HG03469 (cell line): ENCODE measurements at regions not wholly inside any gene's neighbourhood (a gene's known extent, or its start where the extent isn't known, plus 50 kb on each side); places are given as distances from the start of the nearest gene placed in this dataset.

ENCODE experiments used
- ATAC-seq: cut with Tn5 transposase; IDR thresholded peaks from one replicate; pipeline ENCODE4 v1.9.1; 2021; ENCODE audit warnings: mild to moderate bottlenecking, moderate library complexity, moderate number of reproducible peaks; ENCODE audit not compliant: unreplicated experiment

GRCh38 chr17:72053449-72053848 is 67.4 kb upstream of the SOX9 start:
- ATAC-seq: no peak

DNA sequence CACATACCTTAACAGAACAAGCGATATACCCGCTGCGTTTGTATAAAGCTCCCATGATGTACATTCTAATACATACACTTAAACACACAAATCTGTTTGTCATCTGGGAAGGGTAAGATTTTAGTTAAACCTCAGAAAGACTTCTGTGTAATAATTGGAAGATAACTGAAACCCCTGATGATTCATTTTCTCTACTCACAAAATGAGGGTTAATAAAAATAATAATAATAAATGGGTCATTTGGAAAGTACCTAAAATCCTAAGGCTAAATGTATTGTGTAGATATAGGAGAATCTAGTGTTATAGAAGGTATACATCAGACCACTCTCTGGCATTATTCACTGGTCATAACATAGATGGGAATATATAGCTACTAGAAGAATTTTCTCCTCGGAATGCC is 64.7 kb upstream of the SOX9 start:
- no peak for ATAC-seq

- no peak for ATAC-seq
Observed at GRCh38 chr17:72056727-72057290, 64.0 kb upstream of the SOX9 start.

DNA sequence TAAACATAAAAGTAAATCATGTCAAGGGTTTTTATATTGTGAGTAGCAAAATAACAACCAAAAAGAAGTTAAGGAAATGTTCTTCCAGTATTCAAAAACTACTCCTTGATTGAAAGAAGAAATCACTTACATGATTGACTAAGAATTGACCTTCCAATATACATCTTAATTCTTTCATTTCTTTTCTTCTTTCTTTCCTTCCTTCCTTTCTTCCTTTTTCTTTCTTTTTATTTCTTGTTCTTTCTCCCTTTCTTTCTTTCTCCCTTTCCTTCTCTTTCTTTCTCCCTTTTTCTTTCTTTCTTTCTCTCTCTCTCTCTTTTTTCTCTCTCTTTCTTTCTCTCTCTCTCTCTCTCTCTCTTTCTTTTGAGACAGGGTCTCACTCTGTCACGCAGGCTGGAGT is 60.7 kb upstream of the SOX9 start:
- ATAC-seq: no peak

- ATAC-seq: no peak
Observed at GRCh38 chr17:72063262-72063661, 57.6 kb upstream of the SOX9 start.

DNA sequence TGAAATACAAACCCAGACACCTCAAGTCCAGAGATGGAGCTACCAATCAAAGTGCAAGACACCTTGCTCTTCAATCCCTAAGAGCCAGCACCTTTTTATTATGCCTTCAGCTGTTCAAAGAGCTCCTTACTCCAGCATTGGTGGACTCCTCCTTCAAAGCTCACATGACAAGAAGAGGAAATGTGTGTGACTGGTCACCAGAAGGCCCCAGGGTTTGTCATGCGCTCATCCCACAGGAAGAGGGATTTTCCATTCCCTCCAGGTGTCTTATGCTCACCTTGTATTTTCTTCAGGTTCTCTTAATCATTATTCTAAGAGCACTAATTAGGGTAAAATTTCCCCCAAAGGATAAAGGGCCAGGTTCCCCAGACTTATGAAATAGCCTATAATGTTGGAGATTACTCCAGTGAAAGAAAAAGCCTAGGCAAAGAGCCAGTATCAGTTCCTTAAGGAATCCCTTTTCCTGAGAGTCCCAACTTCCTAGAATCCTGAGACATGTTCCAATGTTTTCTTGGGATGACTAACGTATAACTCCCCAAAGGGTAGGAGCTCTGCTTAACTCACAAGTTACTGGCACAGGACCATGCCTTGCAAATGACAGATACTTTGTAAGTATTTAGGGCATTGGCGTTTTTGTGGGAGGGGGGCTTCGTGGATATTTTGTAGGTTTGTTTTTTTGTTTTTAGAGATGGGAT is 56.9 kb upstream of the SOX9 start:
- ATAC-seq: no peak

DNA sequence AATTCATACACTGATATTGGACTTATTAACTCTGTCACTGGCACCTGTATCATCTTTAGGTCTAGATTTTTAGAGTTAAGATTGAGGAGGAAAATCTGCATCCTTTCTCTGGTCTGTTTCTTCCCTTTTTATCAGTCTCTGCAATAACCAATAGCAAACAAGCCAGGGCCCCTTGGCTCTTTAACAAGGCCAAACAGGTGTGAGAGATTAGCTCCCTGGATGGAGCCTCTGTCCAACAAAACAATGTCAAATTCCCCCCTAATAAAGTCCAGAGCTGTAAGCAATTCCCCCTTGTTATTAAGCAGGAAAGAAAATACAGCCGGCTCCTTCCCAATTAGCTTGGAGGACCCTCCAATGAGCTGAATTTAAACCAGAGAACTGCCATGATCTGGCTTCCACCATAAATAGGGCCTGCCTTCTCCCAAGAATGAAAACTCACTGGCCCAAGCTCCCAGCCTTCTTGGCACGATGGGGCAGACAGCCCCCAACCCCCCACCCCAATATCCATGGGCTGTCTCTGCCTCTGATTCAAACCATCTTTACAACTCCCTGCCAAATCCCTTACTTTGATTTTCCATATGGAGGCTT is 56.1 kb upstream of the SOX9 start:
- ATAC-seq: no peak

DNA sequence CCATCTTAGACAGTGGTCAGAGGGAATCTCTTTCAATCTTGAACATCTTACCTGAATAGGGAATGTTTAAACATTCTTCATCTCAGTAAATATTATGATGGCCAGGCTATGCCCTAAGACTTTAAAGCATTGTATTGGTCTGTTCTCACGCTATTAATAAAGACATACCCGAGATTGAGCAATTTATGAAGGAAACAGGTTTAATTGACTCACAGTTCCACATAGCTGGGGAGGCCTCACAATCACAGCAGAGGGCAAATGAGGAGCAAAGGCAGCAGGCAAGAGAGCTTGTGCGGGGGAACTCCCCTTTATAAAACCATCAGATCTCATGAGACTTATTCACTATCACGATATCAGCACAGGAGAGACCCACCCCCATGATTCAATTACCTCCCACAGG is 55.3 kb upstream of the SOX9 start:
- ATAC-seq: no peak

- ATAC-seq: no peak
Observed at GRCh38 chr17:72068643-72069042, 52.2 kb upstream of the SOX9 start.

- ATAC-seq: no peak
Observed at GRCh38 chr17:72069586-72070202, 51.1 kb upstream of the SOX9 start.
